Endodermal cell (in vitro differentiated cells): ENCODE measurements at regions not wholly inside any gene's neighbourhood (a gene's known extent, or its start where the extent isn't known, plus 50 kb on each side); places are given as distances from the start of the nearest gene placed in this dataset.

Experiments used
- DNase-seq: peaks from one replicate; pipeline ENCODE4 v3.0.0-alpha.2; 2017
- H3K27ac ChIP-seq: 2 replicates; pipeline ENCODE4 v1.5.1; 2013; ENCODE audit warnings: mild to moderate bottlenecking, low read depth, low read length, moderate library complexity
- H3K27me3 ChIP-seq: 2 replicates; pipeline ENCODE4 v1.6.1; 2013; ENCODE audit warnings: mild to moderate bottlenecking, low read length, moderate library complexity; ENCODE audit not compliant: insufficient read depth, control insufficient read depth, poor library complexity, severe bottlenecking
- H3K36me3 ChIP-seq: 2 replicates; pipeline ENCODE4 v1.7.0; 2013; ENCODE audit warnings: mild to moderate bottlenecking, low read length, moderate library complexity; ENCODE audit not compliant: control insufficient read depth, insufficient read depth
- H3K4me1 ChIP-seq: one replicate; pipeline ENCODE4 v1.7.0; 2013; ENCODE audit warnings: low read length; ENCODE audit not compliant: control insufficient read depth, insufficient read depth
- H3K4me3 ChIP-seq: 2 replicates; pipeline ENCODE4 v1.5.1; 2013; ENCODE audit warnings: mild to moderate bottlenecking, low read length, moderate library complexity
- H3K9ac ChIP-seq: 2 replicates; pipeline ENCODE4 v1.6.1; 2013; ENCODE audit warnings: mild to moderate bottlenecking, low read length, moderate library complexity; ENCODE audit not compliant: poor library complexity, severe bottlenecking; ENCODE audit errors: extremely low read depth
- H3K9me3 ChIP-seq: 2 replicates; pipeline ENCODE4 v1.6.1; 2013; ENCODE audit warnings: mild to moderate bottlenecking, low read length, moderate library complexity; ENCODE audit not compliant: control insufficient read depth
- H3K27ac Mint-ChIP-seq: 2 replicates; pipeline ENCODE4 v1.8.0; 2020; ENCODE audit warnings: mixed read lengths
- H3K27me3 Mint-ChIP-seq: 2 replicates; pipeline ENCODE4 v1.8.0; 2021; ENCODE audit warnings: mild to moderate bottlenecking, mixed read lengths; ENCODE audit not compliant: insufficient read depth
- H3K36me3 Mint-ChIP-seq: 2 replicates; pipeline ENCODE4 v1.8.0; 2020; ENCODE audit warnings: low read depth, mixed read lengths
- H3K4me1 Mint-ChIP-seq: 2 replicates; pipeline ENCODE4 v1.8.0; 2020; ENCODE audit warnings: mixed read lengths
- H3K4me3 Mint-ChIP-seq: 2 replicates; pipeline ENCODE4 v1.8.0; 2020; ENCODE audit warnings: mild to moderate bottlenecking, moderate library complexity, mixed read lengths
- H3K9me3 Mint-ChIP-seq: 2 replicates; pipeline ENCODE4 v1.8.0; 2020; ENCODE audit warnings: mild to moderate bottlenecking, mixed read lengths
- CTCF ChIP-seq: fragments of 200-600 bp; sonication (generic); conservative IDR thresholded peaks from 2 replicates; pipeline ENCODE4 v1.5.0; 2021; ENCODE audit warnings: antibody characterized with exemption, mild to moderate bottlenecking
- WGBS, 2 experiments: methylation state at CpG; one replicate each; pipeline versions ENCODE4 v1.1.5 to v1.1.7; 2013; ENCODE audit warnings: missing lambda C conversion rate in 2 of 2, mixed read lengths in 1 of 2; ENCODE audit not compliant: insufficient coverage in 1 of 2, insufficient read length in 1 of 2; 5-methylcytosine and 5-hydroxymethylcytosine counted together

GRCh38 chr9:86690034-86690433, 257.3 kb downstream of the GAS1 start:
- no peaks in the 10 kb centered on the region for H3K9me3 Mint-ChIP-seq
- H3K27ac ChIP-seq, result no peak overlapping the region
- H3K4me1 Mint-ChIP-seq, result peaks cover 7% of the 10 kb centered on the region
- H3K4me1 ChIP-seq, result peaks cover 11% of the 10 kb centered on the region
- no peaks in the 10 kb centered on the region for H3K36me3 ChIP-seq
- no peak overlapping the region for H3K4me3 Mint-ChIP-seq
- TF ChIP-seq CTCF, result no peak
- no peak overlapping the region for H3K9ac ChIP-seq
- DNase-seq, result no peak
- H3K36me3 Mint-ChIP-seq, result no peaks in the 10 kb centered on the region
- no peak overlapping the region for H3K27ac Mint-ChIP-seq
- H3K27me3 ChIP-seq, result no peaks in the 10 kb centered on the region
- H3K27me3 Mint-ChIP-seq, result no peaks in the 10 kb centered on the region
- H3K9me3 ChIP-seq, result no peaks in the 10 kb centered on the region
- H3K4me3 ChIP-seq, result no peak overlapping the region

DNA sequence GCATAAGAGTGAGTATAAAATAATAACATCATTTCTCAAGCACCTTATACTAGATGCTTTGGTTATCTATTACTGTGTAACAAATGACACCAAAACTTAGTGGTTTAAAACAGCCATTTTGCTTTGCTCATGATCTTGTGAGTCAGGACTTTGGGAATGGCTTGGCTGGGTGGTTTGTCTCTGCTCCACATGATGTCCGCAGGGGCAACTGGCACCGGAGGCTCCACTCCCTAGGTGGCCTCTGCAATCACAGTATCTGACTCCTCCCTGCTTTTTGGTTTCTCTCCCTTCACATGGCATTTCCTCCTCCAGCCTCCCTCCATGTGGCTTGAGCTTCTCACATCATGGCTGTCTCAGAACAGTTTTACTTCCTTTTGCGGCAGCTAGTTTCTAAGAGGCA, 259.5 kb downstream of the GAS1 start:
- Histone ChIP-seq H3K27me3 (no peaks in the 10 kb centered on the region), H3K9ac (no peak overlapping the region), H3K9me3 (no peaks in the 10 kb centered on the region), H3K4me3 (no peak overlapping the region), H3K4me1 (peaks cover 18% of the 10 kb centered on the region), H3K36me3 (no peaks in the 10 kb centered on the region), H3K27ac (no peak overlapping the region)
- no peaks in the 10 kb centered on the region for H3K9me3 Mint-ChIP-seq
- no peak for TF ChIP-seq CTCF
- H3K4me3 Mint-ChIP-seq, result no peak overlapping the region
- peak overlapping the region; percentile 19 for H3K27ac Mint-ChIP-seq
- H3K36me3 Mint-ChIP-seq, result no peaks in the 10 kb centered on the region
- no peaks in the 10 kb centered on the region for H3K27me3 Mint-ChIP-seq
- H3K4me1 Mint-ChIP-seq, result peaks cover 12% of the 10 kb centered on the region
- DNase-seq, result peak; percentile 48
- WGBS, 2 experiments, result 81 to 83% methylated on average over 3 of the region's 3 CpGs

- no peaks in the 10 kb centered on the region for H3K36me3 ChIP-seq
- TF ChIP-seq CTCF, result no peak
- H3K27me3 ChIP-seq, result no peaks in the 10 kb centered on the region
- H3K27me3 Mint-ChIP-seq, result no peaks in the 10 kb centered on the region
- H3K9me3 ChIP-seq, result no peaks in the 10 kb centered on the region
- H3K9ac ChIP-seq, result no peak overlapping the region
- H3K4me1 Mint-ChIP-seq, result peaks cover 12% of the 10 kb centered on the region
- 84% methylated on average over 2 of the region's 3 CpGs; no CpG with 5 or more reads in 1 of the 2 experiments for WGBS, 2 experiments
- no peaks in the 10 kb centered on the region for H3K36me3 Mint-ChIP-seq
- H3K4me3 ChIP-seq, result peak overlapping the region; percentile 16
- no peak overlapping the region for H3K27ac ChIP-seq
- peaks cover 18% of the 10 kb centered on the region for H3K4me1 ChIP-seq
- H3K4me3 Mint-ChIP-seq, result no peak overlapping the region
- H3K27ac Mint-ChIP-seq, result no peak overlapping the region
- no peak for DNase-seq
- H3K9me3 Mint-ChIP-seq, result no peaks in the 10 kb centered on the region
These were observed 261.8 kb downstream of the GAS1 start for GRCh38 chr9:86685556-86685955.
